GM08714 (cell line): ENCODE measurements at regions not wholly inside any gene's neighbourhood (a gene's known extent, or its start where the extent isn't known, plus 50 kb on each side); places are given as distances from the start of the nearest gene placed in this dataset.

ENCODE experiments used
- H3K4me3 ChIP-seq: fragments of 200-500 bp; sonication (Bioruptor generic); 2 replicates; pipeline ENCODE4 v1.5.1; 2014; ENCODE audit warnings: mild to moderate bottlenecking, low read length, inconsistent platforms
- ZNF274 ChIP-seq: IDR thresholded peaks from 2 replicates; pipeline ENCODE4 v1.6.1; 2012; ENCODE audit warnings: mild to moderate bottlenecking, low read depth, low read length

- H3K4me3 ChIP-seq = no peak overlapping the region
Measured at GRCh38 chr10:3999642-4000041, 214.6 kb upstream of the KLF6 start.

GRCh38 chr10:3996697-3997096, 211.7 kb upstream of the KLF6 start:
- no peak overlapping the region for H3K4me3 ChIP-seq
- TF ChIP-seq ZNF274 = no peak

More at GRCh38 chr10:3999642-4000041, 214.6 kb upstream of the KLF6 start:
- no peak for TF ChIP-seq ZNF274

- no peak overlapping the region for H3K4me3 ChIP-seq
- no peak for TF ChIP-seq ZNF274
Measured at GRCh38 chr10:3995302-3996210, 210.5 kb upstream of the KLF6 start.

DNA sequence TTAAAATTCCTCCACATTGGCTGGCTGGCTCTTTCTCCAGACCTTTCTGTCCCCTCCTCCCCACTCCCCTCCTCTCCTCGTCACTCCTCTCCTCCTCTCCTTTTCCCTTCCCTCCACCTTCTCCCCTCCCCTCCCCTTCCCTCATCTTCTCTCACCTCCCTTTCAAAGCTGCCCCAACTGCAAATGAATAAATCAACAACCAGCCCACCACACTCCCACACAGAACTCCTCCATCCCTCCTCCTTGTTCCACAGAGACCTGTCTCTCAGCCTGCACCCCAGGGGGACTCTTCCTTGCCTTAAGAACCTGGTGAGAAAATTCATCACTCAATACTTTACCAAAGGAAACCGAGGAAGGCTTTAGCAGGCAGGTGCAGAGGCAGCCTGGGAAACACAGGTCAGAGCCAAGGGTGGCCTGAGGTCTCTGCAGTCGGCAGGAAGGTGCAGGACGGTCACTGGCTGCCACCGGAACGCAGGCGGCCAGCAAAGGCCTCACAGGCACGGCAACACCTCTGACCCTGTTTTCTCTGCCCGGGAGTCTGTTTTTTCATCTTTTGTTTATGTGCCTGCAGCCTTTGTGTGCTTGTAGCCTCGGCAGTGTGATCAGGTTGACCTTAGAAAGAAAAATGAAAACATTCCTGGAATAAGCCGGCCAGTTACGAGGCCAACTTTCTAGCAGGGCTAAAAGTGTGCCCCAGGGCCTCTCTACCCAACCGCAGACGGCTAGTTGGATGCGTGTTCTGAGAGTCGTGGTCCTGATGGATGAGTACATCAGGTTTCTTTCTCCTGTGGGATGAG, 207.6 kb upstream of the KLF6 start:
- TF ChIP-seq ZNF274 = no peak
- no peak overlapping the region for H3K4me3 ChIP-seq

DNA sequence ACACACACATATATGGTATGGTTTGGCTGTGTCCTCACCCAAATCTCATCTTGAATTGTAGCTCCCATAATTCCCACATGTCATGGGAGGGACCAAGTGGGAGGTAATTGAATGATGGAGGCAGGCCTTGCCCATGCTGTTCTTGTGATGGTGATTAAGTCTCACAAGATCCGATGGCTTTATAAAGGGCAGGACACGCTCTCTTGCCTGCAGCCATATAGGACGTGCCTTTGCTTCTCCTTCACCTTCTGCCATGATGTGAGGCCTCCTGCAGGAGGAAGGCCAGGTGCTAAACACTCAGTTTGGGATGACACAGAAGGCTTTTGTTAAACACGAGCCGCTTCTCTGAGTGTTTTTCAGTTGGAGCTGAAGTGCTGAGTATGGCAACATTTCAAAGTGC, 205.3 kb upstream of the KLF6 start:
- no peak overlapping the region for H3K4me3 ChIP-seq
- no peak for TF ChIP-seq ZNF274

- TF ChIP-seq ZNF274 = no peak
- no peak overlapping the region for H3K4me3 ChIP-seq
Measured at GRCh38 chr10:3987143-3987974, 202.3 kb upstream of the KLF6 start.

- no peak overlapping the region for H3K4me3 ChIP-seq
- no peak for TF ChIP-seq ZNF274
Measured at GRCh38 chr10:3986493-3987142, 201.6 kb upstream of the KLF6 start.

DNA sequence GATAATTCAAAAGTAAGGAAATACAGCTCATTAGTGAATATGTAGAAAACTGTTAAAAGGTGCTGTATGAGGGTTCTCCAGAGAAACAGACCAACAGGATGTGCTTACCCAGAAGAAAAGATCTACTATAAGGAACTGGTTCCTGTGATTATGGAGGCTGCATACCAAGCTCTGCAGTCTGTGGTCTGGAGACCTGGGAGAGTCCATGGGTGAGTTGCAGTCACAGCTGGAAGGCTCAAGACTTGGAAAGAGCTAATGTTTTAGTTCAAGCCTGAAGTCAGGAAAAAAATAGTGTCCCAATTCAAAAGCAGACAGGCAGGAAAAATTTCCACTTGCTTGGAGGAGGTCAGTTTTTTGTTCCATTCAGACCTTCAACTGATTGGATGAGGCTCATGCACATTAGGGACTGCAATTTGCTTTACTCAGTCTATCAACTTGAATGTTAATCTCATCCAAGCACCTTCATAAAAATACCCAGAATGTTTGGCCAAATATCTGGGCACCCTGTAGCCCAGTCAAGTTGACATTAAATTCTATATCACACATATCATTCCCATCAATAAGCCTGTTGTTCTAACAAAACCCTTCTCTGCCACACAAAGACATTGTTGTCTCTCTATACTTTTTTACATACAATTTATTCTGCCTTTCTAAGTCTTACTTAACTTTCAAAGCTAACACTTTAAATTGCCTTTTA, 197.9 kb upstream of the KLF6 start:
- TF ChIP-seq ZNF274 = no peak

DNA sequence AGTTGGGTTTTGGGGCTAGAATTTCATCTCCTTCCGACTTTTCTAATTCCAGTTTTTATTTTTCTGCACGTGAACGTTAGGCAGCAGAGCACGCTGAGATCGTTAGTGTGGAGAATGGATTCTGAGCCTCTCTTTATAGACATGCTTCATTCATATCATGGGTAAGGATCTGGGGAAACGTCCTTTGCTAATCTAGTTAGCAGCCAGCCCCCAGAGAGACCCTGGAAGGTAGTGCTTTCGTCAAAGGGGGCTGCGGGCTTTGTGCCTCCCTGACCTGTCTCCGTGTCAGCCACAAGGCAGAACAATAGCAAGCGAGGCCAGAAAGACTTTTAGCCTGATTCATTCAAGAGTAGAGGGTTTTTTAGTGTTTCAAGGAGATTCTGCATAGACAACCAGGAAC, 196.3 kb upstream of the KLF6 start:
- TF ChIP-seq ZNF274 = no peak
- H3K4me3 ChIP-seq = no peak overlapping the region

More for the DNA sequence above, 197.9 kb upstream of the KLF6 start:
- H3K4me3 ChIP-seq = no peak overlapping the region

GRCh38 chr10:3980660-3981059, 195.7 kb upstream of the KLF6 start:
- TF ChIP-seq ZNF274 = no peak
- no peak overlapping the region for H3K4me3 ChIP-seq

DNA sequence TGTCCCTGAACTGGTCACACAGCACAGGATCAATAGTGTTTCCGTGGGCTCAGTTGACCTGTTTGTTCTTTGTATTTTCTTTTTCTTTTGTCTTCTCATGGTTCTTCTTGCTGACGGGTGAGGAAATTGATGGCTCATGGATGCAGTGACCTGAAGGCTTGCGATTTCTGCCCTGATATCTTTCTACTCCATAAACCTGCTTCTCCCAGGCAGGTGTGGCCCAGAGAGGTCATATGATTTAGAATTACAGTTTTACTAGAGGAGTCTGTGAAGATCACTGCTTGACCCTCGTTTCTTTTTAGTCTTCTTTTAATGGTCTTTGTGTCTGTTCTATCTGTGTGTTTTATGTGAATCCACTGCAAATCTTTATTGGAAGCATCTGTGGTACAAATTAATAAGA, 195.1 kb upstream of the KLF6 start:
- no peak overlapping the region for H3K4me3 ChIP-seq
- no peak for TF ChIP-seq ZNF274

DNA sequence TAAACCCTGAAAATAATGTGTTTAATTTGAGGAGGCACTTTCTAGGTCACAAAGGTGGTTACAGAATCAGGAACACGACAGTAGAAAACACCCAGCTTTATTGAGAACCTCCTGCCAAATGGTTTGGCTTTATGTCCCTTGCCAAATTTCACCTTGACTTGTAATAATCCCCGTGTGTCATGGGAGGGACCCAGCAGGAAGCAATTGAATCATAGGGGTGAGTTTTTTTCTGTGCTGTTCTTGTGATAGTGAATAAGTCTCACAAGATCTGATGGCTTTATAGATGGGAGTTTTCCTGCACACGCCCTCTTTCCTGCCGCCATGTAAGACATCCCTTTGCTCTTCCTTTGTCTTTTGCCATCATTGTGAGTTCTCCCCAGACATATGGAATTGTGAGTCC, 193.8 kb upstream of the KLF6 start:
- no peak overlapping the region for H3K4me3 ChIP-seq
- TF ChIP-seq ZNF274 = no peak

DNA sequence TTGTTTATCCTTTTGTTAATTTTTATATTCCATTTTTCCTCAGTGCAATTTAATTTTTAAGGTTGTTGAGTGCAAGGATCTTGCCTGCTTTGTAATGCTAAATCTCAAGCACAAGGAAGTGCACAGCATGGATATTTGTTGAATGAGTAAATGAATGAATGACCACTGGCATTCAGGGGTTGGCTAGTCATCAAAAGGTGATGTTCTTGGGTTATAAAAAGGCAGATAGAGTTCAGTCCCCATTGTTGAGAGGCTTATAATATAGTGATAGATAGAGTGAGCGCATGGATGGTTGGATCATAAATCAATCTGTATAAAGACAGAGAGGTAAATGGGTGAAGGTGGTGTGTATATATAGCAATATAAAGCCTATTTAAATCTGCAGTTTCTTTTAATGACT, 193.2 kb upstream of the KLF6 start:
- no peak overlapping the region for H3K4me3 ChIP-seq

More for the DNA sequence above, 193.2 kb upstream of the KLF6 start:
- no peak for TF ChIP-seq ZNF274
